HG03039 (cell line): ENCODE measurements at regions not wholly inside any gene's neighbourhood (a gene's known extent, or its start where the extent isn't known, plus 50 kb on each side); places are given as distances from the start of the nearest gene placed in this dataset.

Experiments
- ATAC-seq: cut with Tn5 transposase; IDR thresholded peaks from one replicate; pipeline ENCODE4 v1.9.1; 2021; ENCODE audit warnings: mild to moderate bottlenecking, moderate library complexity; ENCODE audit not compliant: unreplicated experiment

DNA sequence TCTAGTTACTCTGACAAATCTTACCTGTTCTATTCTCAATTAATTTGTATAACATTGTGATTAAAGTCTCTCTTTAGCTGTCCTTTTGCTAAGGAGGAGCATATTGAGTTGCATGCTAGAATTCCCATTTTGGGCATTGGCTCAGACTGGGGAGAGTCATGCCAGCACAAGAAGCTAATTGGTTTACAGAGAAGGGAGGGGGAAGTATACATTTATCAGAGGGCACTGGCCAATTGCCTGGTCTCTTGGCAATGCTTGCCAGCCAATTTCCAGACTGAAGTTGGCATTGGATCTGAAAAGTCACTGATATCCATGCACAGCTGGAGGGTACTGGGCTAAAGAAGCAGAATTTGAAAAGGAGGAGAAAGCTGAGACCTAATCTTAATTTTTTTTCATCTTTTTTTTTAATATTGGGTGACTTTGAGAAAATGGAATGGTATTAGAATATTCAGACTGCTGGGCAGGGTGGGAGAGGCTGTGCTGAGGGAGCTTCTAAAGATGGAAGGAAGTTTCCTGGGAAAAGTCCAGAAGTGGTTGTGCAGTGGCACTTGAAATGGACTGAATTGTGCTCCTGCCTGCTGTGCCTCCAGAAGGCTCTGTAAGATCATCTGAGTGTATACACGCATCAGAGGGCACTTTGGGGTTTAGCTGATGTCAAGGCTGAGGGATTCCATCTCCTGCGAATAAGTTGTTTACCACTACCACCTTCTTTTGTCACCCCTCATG, 365.2 kb upstream of the DPH6 start:
- ATAC-seq: no peak

GRCh38 chr15:35912196-35912595, 366.2 kb upstream of the DPH6 start:
- no peak for ATAC-seq

DNA sequence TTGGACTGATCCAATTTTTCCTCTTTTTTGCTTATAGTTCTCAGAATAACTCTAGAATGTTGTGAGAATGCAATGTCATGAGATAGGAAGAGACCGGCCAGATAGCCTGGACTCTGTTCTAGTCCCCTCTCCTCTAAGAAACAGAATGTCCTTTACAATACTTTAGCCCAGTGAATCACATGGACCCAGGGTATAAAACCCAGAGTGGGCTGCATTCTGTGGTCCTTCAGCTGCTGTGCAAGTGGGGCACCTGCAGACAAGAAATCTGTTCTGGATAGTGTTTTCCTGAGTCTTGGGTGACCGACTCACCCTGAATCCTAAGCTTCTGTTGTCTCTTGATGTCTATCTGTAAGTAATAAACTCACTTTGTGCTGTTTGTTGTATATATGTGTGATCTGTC, 368.6 kb upstream of the DPH6 start:
- no peak for ATAC-seq

DNA sequence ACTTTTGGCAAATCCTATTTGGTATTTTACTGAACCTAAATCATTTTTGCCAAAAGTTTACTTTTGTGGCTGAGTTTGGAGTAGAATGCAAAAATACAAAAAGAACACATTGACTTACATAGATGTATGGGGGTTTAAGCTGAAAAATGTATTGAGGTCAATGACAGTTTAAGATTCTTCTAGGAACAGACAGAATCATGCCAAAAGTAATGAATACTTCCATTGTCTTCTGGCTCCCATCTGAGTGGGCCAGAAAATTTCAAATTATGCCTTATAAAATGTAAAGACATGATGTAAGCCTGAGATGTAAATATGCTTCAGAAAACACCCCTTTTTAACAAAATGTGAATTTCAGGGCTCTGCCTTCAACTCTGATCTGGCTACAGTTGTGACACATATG, 375.1 kb upstream of the DPH6 start:
- ATAC-seq: no peak

DNA sequence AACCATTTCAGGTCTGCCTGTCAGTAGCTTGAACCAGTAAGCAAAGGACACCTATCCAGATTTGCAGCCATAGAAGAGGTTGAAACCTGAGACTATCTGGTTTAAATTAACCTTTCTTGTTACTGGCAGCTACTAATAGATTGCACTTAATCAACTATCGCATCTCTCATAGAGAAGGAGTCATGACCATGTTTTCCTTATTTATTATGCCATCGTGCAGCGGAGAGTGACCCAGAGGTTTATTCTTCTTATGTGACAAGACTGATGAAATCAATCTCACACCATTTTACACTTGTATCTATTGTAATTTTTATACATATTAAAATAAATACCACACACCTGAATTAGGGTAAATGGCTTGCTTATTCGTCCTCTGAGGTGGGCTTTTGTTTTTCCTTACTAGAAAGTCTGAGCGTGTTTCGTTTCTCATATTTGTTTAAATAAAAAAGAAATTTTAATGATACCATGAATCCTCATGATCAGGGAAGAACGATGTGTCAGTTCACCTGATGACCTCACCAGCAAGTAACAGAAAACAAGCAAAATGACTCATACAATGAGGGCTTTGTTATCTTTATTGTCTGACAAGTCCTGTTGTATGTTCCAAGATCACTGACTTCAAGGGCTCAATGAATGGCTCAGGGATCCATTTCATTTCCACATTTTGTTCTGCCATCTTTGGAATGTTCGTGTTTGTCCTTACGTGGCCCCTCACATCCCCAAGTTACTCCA, 379.5 kb upstream of the DPH6 start:
- ATAC-seq: no peak

DNA sequence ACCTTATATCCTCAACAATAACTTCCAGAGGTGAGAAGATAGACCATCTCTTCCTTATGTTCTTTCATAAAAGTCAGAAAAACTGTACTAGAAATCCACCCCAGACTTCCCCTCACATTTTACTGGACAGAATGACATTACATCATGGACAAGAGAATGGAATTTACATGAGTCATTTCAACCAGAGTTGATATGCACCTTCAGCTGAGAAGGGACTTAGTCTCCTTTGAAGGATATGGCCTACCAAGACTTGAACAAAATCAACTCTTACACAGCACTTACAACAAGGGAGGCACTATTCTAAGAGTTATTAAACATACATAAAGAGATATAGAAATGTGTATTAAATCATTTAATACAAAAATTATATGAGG, 380.0 kb upstream of the DPH6 start:
- no peak for ATAC-seq

- ATAC-seq: no peak
Measured at GRCh38 chr15:35928847-35929246, 382.9 kb upstream of the DPH6 start.

DNA sequence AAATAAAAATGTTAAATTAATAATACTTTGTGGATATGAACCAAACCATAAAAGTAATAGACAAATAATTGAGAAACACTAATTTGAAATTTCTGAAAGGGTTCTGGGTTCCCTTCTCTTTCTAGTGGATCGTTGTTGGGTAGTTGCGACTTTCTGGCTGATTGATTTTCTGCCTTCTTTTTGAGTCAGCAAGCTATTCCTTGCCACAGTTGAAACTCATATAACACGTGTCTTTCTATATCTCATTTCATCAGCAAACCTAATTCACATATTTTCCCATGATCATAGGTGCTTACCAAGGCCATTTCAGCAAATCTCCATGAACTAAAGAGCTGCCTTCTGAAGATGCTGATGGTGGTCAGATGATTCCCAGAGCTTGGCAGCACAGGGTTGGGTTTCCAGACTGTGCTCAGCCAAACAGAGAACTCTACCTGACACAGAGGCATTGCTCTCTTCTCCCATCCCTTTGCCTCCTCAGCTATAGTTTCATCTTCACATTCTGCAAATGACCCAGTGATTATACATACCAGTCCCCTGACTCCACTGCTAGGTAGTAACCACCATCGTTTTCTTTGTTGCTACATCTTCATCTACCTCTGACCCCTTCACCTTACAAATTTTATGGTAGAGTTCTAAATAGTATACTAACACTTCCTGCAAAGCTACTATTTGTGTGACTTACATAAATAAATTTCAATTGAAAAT, 383.9 kb upstream of the DPH6 start:
- peak; percentile 59 for ATAC-seq

GRCh38 chr15:35931799-35932341, 385.9 kb upstream of the DPH6 start:
- no peak for ATAC-seq

- no peak for ATAC-seq
Measured at GRCh38 chr15:35932531-35932930, 386.6 kb upstream of the DPH6 start.

- ATAC-seq: no peak
Measured at GRCh38 chr15:35933531-35933930, 387.6 kb upstream of the DPH6 start.

DNA sequence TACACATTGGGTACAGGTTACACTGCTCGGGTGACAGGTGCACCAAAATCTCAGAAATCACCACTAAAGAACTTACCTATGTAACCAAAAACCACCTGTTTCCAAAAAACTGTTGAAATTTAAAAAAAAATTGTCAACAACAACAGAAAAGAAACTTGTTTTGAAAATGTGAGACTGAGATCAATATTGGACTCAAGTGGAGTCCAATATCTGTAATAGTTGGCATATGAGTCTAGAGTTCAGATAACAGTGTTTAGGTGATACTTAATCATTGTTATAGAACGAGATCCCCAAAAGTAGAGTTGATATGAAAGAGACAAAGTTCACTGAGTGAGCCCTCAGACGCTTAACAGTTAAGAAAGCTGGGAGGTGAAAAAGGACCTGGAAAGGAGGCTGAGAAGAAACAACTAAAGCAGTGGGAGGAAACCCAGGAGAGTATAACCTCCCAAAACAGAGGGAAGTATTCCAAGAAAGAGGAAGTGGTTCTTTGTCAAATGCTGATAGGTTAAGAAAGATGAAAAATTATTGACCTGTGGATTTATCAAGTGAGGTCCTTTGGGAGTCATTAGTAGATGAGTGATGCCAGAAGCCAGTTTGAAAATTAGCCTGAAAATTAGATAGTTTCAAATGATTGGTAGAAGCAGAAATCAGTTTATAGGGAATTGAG, 388.6 kb upstream of the DPH6 start:
- no peak for ATAC-seq

- ATAC-seq: no peak
Measured at GRCh38 chr15:35936284-35936683, 390.3 kb upstream of the DPH6 start.

DNA sequence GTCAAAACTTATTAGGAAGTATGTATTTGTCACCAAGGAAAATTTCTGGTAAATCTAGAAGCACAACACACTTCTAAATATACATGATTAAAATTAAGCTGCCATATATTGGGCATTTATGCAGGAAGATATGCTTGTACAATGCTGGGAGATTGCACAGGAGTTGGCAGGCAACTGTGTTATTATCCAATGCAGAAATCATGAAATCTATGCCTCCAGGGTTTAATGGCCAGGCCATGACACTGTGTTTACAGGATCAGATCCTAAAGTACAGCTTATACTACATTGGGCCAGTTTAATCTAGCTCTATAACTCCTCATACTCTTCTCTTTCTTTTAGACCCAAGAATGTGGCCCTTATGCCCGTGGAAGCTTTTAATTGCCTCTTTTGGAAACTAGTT, 391.4 kb upstream of the DPH6 start:
- ATAC-seq: no peak

DNA sequence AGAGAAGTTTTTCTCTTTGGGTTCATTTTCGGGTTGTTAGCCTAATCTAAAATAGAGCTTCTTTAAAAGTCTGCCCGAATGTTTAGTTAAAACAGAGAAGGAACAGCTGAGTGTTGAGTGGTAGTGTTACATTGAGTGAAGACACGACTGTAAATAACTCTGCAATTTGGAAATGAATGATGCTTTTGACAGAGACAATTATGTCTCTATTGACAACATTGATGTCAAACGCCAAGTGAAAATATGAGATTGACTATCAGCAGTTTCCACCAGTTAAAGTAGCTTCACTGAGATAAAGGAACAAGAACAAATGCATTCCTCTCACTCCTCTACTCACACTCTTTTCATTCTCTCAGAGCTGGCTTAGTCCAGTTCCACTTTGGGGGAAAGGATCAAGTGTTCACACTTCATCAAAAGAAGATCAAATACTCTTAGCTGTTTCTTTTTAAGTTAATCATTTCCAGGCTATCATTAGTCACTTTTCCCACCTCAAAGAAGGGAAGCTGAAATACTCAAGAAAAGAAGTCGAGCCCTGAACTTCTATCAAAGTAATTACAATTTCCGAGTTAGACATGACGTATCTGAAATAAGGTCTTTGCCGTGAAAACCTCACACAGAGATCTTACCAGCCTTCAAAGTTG, 399.1 kb upstream of the DPH6 start:
- no peak for ATAC-seq

- no peak for ATAC-seq
Measured at GRCh38 chr15:35953424-35953823, 407.5 kb upstream of the DPH6 start.

GRCh38 chr15:35956056-35956455, 410.1 kb upstream of the DPH6 start:
- no peak for ATAC-seq

DNA sequence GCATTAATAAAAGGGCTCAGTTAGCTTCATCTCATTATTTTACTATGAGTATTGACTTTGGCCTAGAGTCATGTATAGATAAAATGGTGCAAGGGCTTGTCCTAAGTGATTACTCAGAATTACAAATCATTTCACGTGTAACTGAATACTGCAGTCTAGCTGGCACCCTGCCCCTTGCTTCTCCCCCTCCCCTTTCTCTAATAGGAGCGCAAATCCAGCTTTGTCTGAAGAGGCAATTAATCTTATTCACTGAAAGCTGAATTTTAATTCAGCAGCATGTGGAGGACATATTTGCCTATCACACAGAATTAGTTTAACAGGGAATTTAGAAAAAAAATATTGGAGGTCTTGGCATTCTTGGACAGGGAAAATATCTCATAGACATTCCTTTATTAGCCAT, 412.1 kb upstream of the DPH6 start:
- no peak for ATAC-seq

- ATAC-seq: no peak
Measured at GRCh38 chr15:35958975-35959374, 413.0 kb upstream of the DPH6 start.

DNA sequence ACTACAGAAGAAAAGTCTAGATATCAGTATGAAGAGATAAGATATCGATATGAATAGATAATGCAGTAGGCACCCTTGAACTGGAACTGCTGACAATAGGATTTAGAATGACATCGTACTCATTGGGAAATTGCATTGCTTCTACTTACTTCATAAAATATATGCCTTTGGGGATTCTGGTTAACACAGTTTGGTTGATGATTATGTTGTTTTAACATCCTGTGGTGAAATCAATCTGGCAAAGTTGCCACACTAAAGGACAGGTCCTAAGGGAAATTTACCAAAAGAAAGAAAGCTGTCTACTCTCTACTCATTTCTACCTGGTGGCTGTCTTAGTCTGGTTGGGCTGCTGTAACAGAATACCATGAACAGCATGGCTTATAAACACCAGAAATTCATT, 417.4 kb upstream of the DPH6 start:
- no peak for ATAC-seq

DNA sequence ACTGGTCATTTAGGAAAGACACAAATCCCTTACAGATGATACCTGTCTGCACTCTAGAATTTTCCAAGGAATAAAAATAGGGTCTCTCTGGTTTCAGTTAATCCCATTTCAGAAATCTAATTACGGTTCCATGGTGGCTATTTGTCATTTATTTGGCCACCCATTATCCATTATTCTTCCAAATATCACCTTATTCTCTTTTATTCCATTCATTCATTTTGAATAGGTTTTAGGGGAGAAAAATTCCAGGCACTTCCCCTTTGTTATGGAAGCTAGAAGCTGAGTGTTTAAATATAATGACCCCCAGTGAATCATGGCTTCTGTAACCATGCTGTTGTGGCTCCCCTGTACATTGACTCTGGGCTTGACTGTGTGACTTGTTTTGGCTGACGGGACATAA, 420.8 kb upstream of the DPH6 start:
- no peak for ATAC-seq
